ENCODE measurements at regions not wholly inside any gene's neighbourhood (a gene's known extent, or its start where the extent isn't known, plus 50 kb on each side); places are given as distances from the start of the nearest gene placed in this dataset.

GRCh38 chr4:62162606-62163005 is 962.5 kb downstream of the ADGRL3 start:
- no peak for DNase-seq

DNA sequence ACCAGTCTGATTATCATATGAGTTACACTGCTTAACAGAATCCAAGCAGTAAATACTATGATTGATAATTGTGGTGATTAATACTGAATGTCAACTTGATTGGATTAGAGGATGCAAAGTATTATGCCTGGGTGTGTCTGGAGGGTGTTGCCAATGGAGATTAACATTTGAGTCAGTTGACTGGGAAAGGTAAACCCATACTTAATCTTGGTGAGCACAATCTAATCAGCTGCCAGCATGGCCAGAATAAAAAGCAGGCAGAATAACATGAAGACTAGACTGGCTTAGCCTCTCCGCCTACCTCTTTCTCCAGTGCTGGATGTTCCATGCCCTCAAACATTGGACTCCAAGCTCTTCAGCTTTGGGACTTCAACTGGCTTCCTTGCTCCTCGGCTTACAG is 961.3 kb downstream of the ADGRL3 start:
- DNase-seq = no peak

GRCh38 chr4:62159876-62160275 is 959.8 kb downstream of the ADGRL3 start:
- no peak for DNase-seq

- no peak for DNase-seq
These were observed 959.2 kb downstream of the ADGRL3 start for GRCh38 chr4:62159306-62159705.

- DNase-seq = no peak
These were observed 956.1 kb downstream of the ADGRL3 start for GRCh38 chr4:62156205-62156604.

DNA sequence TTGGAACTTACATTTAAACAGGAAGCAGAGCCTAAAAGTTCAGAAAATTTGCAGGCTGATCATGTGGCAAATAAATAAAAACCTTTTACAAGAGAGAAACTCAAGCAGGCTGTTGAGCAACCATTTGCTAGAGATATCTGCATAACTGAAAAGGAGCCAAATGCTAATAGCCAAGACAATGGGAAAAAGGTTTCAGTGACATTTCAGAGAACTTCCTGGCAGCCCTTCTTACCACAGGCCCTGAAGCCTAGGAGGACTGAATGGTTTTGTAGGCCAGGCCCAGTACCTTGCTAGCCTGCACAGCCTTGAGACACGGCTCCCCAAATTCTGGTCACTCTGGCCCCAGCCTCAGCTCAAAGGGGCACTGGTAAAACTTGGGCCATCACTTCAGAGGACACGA is 945.1 kb downstream of the ADGRL3 start:
- DNase-seq = no peak

GRCh38 chr4:62144431-62144830 is 944.3 kb downstream of the ADGRL3 start:
- no peak for DNase-seq

DNA sequence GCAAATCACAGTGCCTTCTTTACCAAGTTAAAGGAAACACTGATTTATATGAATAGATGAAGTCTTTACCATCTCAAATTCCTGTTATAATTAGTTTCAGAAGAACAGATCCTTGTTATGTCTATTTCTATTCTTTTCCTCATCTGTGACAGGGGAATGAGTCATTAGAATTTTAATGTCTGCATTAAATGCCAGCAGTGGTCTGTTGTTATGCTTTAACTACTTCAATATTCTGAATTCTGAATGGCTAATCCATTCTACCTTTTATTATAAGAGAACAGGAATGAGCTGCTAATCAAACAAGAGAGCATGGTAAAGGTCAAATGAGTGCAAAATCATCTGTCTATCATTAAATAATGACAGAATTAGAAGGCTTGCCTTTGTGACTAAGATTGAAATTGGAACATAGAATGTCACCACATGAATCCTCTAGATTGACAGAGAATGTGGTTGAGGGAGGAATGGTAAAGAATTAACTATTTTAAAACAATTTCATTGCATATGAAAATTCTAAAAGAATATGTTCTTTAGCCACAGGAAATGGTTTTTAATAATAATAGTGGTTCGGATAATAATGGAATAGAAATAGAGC is 935.5 kb downstream of the ADGRL3 start:
- DNase-seq = no peak

- no peak for DNase-seq
These were observed 933.9 kb downstream of the ADGRL3 start for GRCh38 chr4:62133977-62134376.

GRCh38 chr4:62133101-62133897 is 933.2 kb downstream of the ADGRL3 start:
- no peak for DNase-seq

- DNase-seq = no peak
These were observed 930.9 kb downstream of the ADGRL3 start for GRCh38 chr4:62131049-62131448.

- no peak for DNase-seq
These were observed 930.5 kb downstream of the ADGRL3 start for GRCh38 chr4:62130637-62131036.

DNA sequence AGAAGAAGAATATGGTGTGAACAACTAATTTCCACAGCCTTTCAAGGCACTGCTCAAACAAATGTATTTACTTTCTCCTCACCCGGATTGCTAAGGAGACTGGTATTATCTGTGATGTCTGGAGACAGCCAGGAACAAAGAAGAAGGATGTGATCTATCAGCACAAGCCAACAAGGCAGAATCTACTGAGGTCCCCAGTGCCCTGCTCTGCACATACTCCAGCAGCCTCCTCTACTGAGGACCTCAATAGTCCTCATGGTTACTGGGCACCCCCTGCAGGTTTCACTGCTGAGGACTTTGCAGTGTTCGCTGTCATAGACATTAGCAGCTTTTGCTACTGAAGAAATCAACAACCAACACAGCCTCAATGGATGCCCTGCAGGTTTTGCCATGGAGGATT is 930.1 kb downstream of the ADGRL3 start:
- DNase-seq = no peak
